ENCODE measurements at regions not wholly inside any gene's neighbourhood (a gene's known extent, or its start where the extent isn't known, plus 50 kb on each side); places are given as distances from the start of the nearest gene placed in this dataset.

- Histone ChIP-seq H3K9ac (ENCODE audit: insufficient read depth in 1 of 2, low read depth in 2 of 2, low read length in 2 of 2) (no peak overlapping the region), H3K79me2 (ENCODE audit: control insufficient read depth, insufficient read depth, low read length) (no peaks in the 10 kb centered on the region), H3K4me3 (no peak overlapping the region), H3K9me1 (ENCODE audit: control insufficient read depth, insufficient read depth, low read length) (peaks cover 2% of the 10 kb centered on the region), H3K9me3 (replicated peaks; ENCODE audit: control insufficient read depth, insufficient read depth, low read depth, low read length) (no peaks in the 10 kb centered on the region), H3K27ac (ENCODE audit: extremely low read depth, low read depth, low read length) (no peak overlapping the region), H3K4me2 (ENCODE audit: insufficient read depth, low read length) (no peak overlapping the region), H2AFZ (ENCODE audit: low read depth, low read length) (no peak overlapping the region), H3K27me3 (ENCODE audit: control insufficient read depth in 2 of 2, insufficient read depth in 2 of 2, low read length in 2 of 2) (no peaks in the 10 kb centered on the region), H3K36me3 (ENCODE audit: control insufficient read depth, insufficient read depth, low read length) (no peaks in the 10 kb centered on the region), H4K20me1 (replicated peaks; ENCODE audit: control insufficient read depth, insufficient read depth, low read length) (no peaks in the 10 kb centered on the region), H3K4me1 (replicated peaks in 1 of 2; ENCODE audit: control insufficient read depth in 2 of 2, insufficient read depth in 2 of 2, low read length in 2 of 2) (peaks cover 6 to 41% of the 10 kb centered on the region in 2 experiments; a peak in 4 of 5 replicates)
- BruUV-seq (replicated peaks), result no TSS peak
- TF ChIP-seq CHD1 (IDR thresholded peaks at IDR 0.05; ENCODE audit: low read length), result no peak
- no peak for TF ChIP-seq ZNF212 (CRISPR knock-in tag; IDR thresholded peaks at IDR 0.05)
- no peak for TF ChIP-seq POU5F1 (IDR thresholded peaks at IDR 0.05; ENCODE audit: borderline replicate concordance, low read depth, low read length, partially characterized antibody)
- TF ChIP-seq TAF7 (tag; IDR thresholded peaks at IDR 0.05), result no peak
- no peak for TF ChIP-seq ZC3H11A (IDR thresholded peaks at IDR 0.05; ENCODE audit: low read depth, low read length)
- TF ChIP-seq HINFP (tag; conservative IDR thresholded peaks at IDR 0.05; ENCODE audit: low read depth), result no peak
- TF ChIP-seq ATF6 (CRISPR knock-in tag; IDR thresholded peaks at IDR 0.05), result no peak
- no peak for TF ChIP-seq CHAMP1 (IDR thresholded peaks at IDR 0.05)
- TF ChIP-seq ERF (CRISPR knock-in tag; IDR thresholded peaks at IDR 0.05), result no peak
- TF ChIP-seq ETV6 (IDR thresholded peaks at IDR 0.05; ENCODE audit: borderline replicate concordance in 1 of 2, low read depth in 2 of 2, low read length in 1 of 2), result no peak
- TF ChIP-seq ETV6 (CRISPR knock-in tag; IDR thresholded peaks at IDR 0.05; ENCODE audit: borderline replicate concordance), result no peak
- no peak for TF ChIP-seq MED1 (CRISPR knock-in tag; IDR thresholded peaks at IDR 0.05; ENCODE audit: borderline replicate concordance)
- TF ChIP-seq SMC3 (conservative IDR thresholded peaks at IDR 0.05; ENCODE audit: insufficient read depth, low read depth, low read length), result no peak
- no peak for TF ChIP-seq STAT6 (CRISPR knock-in tag; IDR thresholded peaks at IDR 0.05)
- in situ Hi-C loops (cut with MboI), result loop anchor here (25.0 kb wide), 1 partner anchor 714 kb away; the partner anchor contains the start of gene RTL1
- ATAC-seq (no peak), DNase-seq (ENCODE audit: extremely low read depth in 1 of 4, low spot score in 3 of 4) (no peak), FAIRE-seq (no peak)
- intact Hi-C loops (cut with micrococcal nuclease), result loop anchor here (5.0 kb wide), 2 partner anchors 264 to 724 kb away; partner anchors contain the start of gene RTL1
- 46% methylated on average over 3 of the region's 5 CpGs for WGBS (ENCODE audit: insufficient coverage, low coverage, missing lambda C conversion rate)
- POLR2A ChIA-PET, result no interaction called here
- CTCF ChIA-PET (ENCODE audit: low intra/inter-chr PET ratio), result no interaction called here
Observed at GRCh38 chr14:101626331-101626730, 65.0 kb downstream of the DIO3 start.

Measured in K562 (cell line).